Stomach (tissue), 4 donors: ENCODE measurements at regions not wholly inside any gene's neighbourhood (a gene's known extent, or its start where the extent isn't known, plus 50 kb on each side); places are given as distances from the start of the nearest gene placed in this dataset.

ENCODE experiments used
- POLR2A ChIP-seq, 4 donors: fragments of 450-650 bp; IDR thresholded peaks; one replicate each; pipeline ENCODE4 v1.6.1; 2016; ENCODE audit warnings: antibody characterized with exemption in 4 of 4, control low read depth in 2 of 4, mild to moderate bottlenecking in 1 of 4, moderate library complexity in 1 of 4
- POLR2AphosphoS5 ChIP-seq, 3 donors: sonication (generic); formaldehyde crosslinking; IDR thresholded peaks; one replicate each; pipeline ENCODE4 v1.6.1; 2016; ENCODE audit warnings: antibody characterized with exemption in 3 of 3
- TF ChIP-seq, protein P1 (sequence below), 7 experiments: fragments of 450-650 bp in 4 of 7; fragments of 200-600 bp in 3 of 7; sonication (generic) in 3 of 7; IDR thresholded peaks; one replicate each; pipeline ENCODE4 v1.5.1; 2016 to 2019; ENCODE audit warnings: antibody characterized with exemption in 7 of 7, control low read depth in 2 of 7, mild to moderate bottlenecking in 1 of 7

DNA sequence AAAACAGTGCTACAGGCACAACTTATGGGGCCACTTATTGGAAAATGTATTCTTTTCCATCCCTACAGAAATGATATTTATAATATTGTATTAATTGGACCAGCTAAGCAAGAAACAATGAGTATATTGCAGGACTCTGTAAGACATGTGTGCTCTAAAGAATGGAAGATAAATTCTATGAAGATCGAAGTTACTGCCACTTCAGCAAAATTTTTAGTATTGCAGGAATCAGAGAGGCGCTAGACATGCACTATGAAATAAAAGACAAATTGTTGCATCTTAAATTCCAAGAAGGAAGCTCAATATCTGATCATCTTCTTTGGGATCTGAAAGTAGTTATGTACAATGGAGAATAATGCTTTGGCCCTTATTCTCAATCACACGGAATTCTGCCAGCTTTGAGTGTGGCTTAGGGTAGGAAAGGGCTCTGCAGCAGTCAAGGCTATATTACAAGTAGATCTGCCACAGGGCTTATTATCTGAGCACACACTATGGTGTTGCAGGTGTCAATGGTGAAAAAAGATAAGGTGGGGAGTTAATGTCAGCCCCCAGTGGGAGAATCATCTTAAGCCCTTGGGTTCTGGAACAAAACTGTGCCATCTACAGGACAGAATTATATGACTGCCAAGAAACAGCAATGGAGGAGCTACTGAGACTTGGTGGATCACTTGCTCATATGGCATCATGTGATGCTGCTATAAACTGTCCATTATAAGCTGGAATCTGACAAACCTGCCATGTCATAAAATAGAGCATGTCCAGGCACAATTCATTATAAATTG lies 334.0 kb upstream of the NDST3 start:
- TF ChIP-seq POLR2AphosphoS5 (IDR thresholded peaks at IDR 0.05) = no peak
- TF ChIP-seq, protein P1, sequence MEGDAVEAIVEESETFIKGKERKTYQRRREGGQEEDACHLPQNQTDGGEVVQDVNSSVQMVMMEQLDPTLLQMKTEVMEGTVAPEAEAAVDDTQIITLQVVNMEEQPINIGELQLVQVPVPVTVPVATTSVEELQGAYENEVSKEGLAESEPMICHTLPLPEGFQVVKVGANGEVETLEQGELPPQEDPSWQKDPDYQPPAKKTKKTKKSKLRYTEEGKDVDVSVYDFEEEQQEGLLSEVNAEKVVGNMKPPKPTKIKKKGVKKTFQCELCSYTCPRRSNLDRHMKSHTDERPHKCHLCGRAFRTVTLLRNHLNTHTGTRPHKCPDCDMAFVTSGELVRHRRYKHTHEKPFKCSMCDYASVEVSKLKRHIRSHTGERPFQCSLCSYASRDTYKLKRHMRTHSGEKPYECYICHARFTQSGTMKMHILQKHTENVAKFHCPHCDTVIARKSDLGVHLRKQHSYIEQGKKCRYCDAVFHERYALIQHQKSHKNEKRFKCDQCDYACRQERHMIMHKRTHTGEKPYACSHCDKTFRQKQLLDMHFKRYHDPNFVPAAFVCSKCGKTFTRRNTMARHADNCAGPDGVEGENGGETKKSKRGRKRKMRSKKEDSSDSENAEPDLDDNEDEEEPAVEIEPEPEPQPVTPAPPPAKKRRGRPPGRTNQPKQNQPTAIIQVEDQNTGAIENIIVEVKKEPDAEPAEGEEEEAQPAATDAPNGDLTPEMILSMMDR (IDR thresholded peaks at IDR 0.05) = no peak
- TF ChIP-seq POLR2A (IDR thresholded peaks at IDR 0.05) = no peak
